Trophoblast cell (in vitro differentiated cells and primary cell): ENCODE measurements at regions not wholly inside any gene's neighbourhood (a gene's known extent, or its start where the extent isn't known, plus 50 kb on each side); places are given as distances from the start of the nearest gene placed in this dataset.

Source experiments
- DNase-seq, 2 donors: peaks; one replicate each; pipeline ENCODE4 v3.0.0-alpha.2; 2016
- H2AFZ ChIP-seq: 2 replicates; pipeline ENCODE4 v1.6.1; 2013; ENCODE audit warnings: low read length, moderate library complexity, mild to moderate bottlenecking; ENCODE audit not compliant: insufficient read depth, poor library complexity
- H2AK5ac ChIP-seq: 2 replicates; pipeline ENCODE4 v1.6.1; 2013; ENCODE audit warnings: mild to moderate bottlenecking, low read length
- H2BK120ac ChIP-seq: 2 replicates; pipeline ENCODE4 v1.6.1; 2013; ENCODE audit warnings: low read length, mild to moderate bottlenecking, moderate library complexity; ENCODE audit not compliant: insufficient read depth, poor library complexity
- H2BK12ac ChIP-seq: 2 replicates; pipeline ENCODE4 v1.6.1; 2013; ENCODE audit warnings: mild to moderate bottlenecking, low read length, moderate library complexity
- H2BK5ac ChIP-seq: 2 replicates; pipeline ENCODE4 v1.6.1; 2013; ENCODE audit warnings: low read length, low read depth, moderate library complexity, mild to moderate bottlenecking; ENCODE audit not compliant: poor library complexity
- H3K14ac ChIP-seq: 2 replicates; pipeline ENCODE4 v1.6.1; 2013; ENCODE audit warnings: mild to moderate bottlenecking, low read length
- H3K18ac ChIP-seq: 2 replicates; pipeline ENCODE4 v1.6.1; 2013; ENCODE audit warnings: mild to moderate bottlenecking, low read length
- H3K23ac ChIP-seq: 2 replicates; pipeline ENCODE4 v1.6.1; 2013; ENCODE audit warnings: low read length
- H3K27ac ChIP-seq: 2 replicates; pipeline ENCODE4 v1.5.1; 2013; ENCODE audit warnings: low read depth, mild to moderate bottlenecking, inconsistent platforms, low read length, moderate library complexity
- H3K27me3 ChIP-seq: 2 replicates; pipeline ENCODE4 v1.6.1; 2013; ENCODE audit warnings: inconsistent platforms, mild to moderate bottlenecking, low read length, moderate library complexity; ENCODE audit not compliant: insufficient read depth
- H3K36me3 ChIP-seq, 2 experiments: 1 replicate in 1 of 2; 2 replicates in 1 of 2; pipeline ENCODE4 v1.6.1; 2013; ENCODE audit warnings: low read length in 2 of 2, mild to moderate bottlenecking in 2 of 2, moderate library complexity in 1 of 2; ENCODE audit not compliant: insufficient read depth in 2 of 2, control insufficient read depth in 1 of 2
- H3K4ac ChIP-seq: 2 replicates; pipeline ENCODE4 v1.6.1; 2013; ENCODE audit warnings: low read depth, mild to moderate bottlenecking, low read length, moderate library complexity
- H3K4me1 ChIP-seq, 2 experiments: 1 replicate in 1 of 2; 2 replicates in 1 of 2; pipeline ENCODE4 v1.6.1; 2013; ENCODE audit warnings: low read length in 2 of 2, mild to moderate bottlenecking in 2 of 2, moderate library complexity in 1 of 2; ENCODE audit not compliant: insufficient read depth in 2 of 2, control insufficient read depth in 1 of 2
- H3K4me2 ChIP-seq: 2 replicates; pipeline ENCODE4 v1.6.1; 2013; ENCODE audit warnings: inconsistent platforms, mild to moderate bottlenecking, low read length, moderate library complexity
- H3K4me3 ChIP-seq: 2 replicates; pipeline ENCODE4 v1.5.1; 2013; ENCODE audit warnings: mild to moderate bottlenecking, low read depth, low read length, inconsistent platforms
- H3K79me1 ChIP-seq: one replicate; pipeline ENCODE4 v1.6.1; 2013; ENCODE audit warnings: low read length
- H3K79me2 ChIP-seq: 2 replicates; pipeline ENCODE4 v1.6.1; 2013; ENCODE audit warnings: low read length, mild to moderate bottlenecking; ENCODE audit not compliant: control insufficient read depth, insufficient read depth, poor library complexity
- H3K9ac ChIP-seq: 2 replicates; pipeline ENCODE4 v1.6.1; 2013; ENCODE audit warnings: mild to moderate bottlenecking, low read length
- H3K9me3 ChIP-seq: 2 replicates; pipeline ENCODE4 v1.6.1; 2013; ENCODE audit warnings: low read depth, mild to moderate bottlenecking, control low read depth, inconsistent platforms, low read length; ENCODE audit not compliant: insufficient read depth
- H4K12ac ChIP-seq: 2 replicates; pipeline ENCODE4 v1.6.1; 2013; ENCODE audit warnings: low read depth, mild to moderate bottlenecking, low read length, moderate library complexity
- H4K8ac ChIP-seq: 2 replicates; pipeline ENCODE4 v1.6.1; 2013; ENCODE audit warnings: low read depth, mild to moderate bottlenecking, low read length, moderate library complexity
- H4K91ac ChIP-seq: one replicate; pipeline ENCODE4 v1.6.1; 2013; ENCODE audit warnings: low read depth, mild to moderate bottlenecking, low read length, moderate library complexity
- WGBS: extraction: QIAGEN DNeasy Blood & Tissue Kit; methylation state at CpG from one replicate; pipeline ENCODE4 v1.1.7; 2013; ENCODE audit warnings: missing lambda C conversion rate; ENCODE audit not compliant: insufficient read length, insufficient coverage; ENCODE audit errors: extremely low coverage; 5-methylcytosine and 5-hydroxymethylcytosine counted together

DNA sequence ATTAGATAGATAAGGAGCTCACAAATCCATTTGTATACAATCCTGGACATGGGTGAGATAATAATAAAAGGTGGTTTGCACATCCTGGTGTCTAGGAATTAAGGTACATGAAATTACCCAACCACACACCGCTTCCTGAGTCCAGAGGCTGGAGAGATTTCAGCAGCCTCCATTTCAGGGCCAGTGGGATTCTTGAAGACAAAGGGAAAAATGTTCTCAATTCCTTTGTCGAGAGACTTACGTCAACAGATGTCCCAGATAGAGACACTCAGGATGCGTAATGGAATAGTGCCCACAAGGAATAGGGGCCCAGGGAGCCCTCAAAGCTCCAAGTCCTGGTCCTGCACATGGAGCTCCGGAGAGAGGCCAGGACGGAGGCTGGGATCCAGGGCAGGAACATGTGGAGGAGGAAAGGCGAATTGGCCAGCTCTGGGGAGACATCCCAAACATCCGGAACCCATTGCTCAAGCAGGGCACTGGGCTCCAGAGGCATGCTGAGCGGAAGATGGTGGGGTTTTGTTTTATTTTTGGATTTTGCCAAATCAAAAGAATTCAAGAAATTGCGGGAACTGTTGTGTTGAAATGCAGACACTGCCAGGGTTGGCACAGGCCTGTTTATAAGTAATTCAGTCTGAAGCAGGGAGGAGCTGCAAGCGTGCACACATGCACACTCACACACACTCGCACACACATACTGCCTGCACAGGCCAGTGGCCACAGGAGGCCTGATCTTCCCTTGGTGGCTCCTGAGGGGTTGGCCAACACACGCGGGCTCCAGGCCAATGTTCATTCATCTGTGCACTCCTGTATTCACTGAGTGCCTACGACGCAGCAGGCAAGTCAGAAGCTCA, 97.2 kb downstream of the NOG start:
- peak overlapping the region; percentile 49 for H4K91ac ChIP-seq
- H3K14ac ChIP-seq, result no peak overlapping the region
- H3K36me3 ChIP-seq, result no peaks in the 10 kb centered on the region
- no peak overlapping the region for H4K12ac ChIP-seq
- H3K79me1 ChIP-seq, result peaks cover 4% of the 10 kb centered on the region
- no peaks in the 10 kb centered on the region for H3K9me3 ChIP-seq
- H3K27me3 ChIP-seq, result no peaks in the 10 kb centered on the region
- H3K18ac ChIP-seq, result no peak overlapping the region
- WGBS, result 100% methylated on average over 1 of the region's 16 CpGs
- no peak overlapping the region for H3K27ac ChIP-seq
- H2AFZ ChIP-seq, result no peak overlapping the region
- no peak overlapping the region for H4K8ac ChIP-seq
- H2BK5ac ChIP-seq, result no peak overlapping the region
- H3K9ac ChIP-seq, result no peak overlapping the region
- H3K4me3 ChIP-seq, result no peak overlapping the region
- H3K4me1 ChIP-seq, result no peaks in the 10 kb centered on the region
- DNase-seq, result peak; percentile 83 to 95
- H3K4ac ChIP-seq, result no peak overlapping the region
- no peaks in the 10 kb centered on the region for H3K79me2 ChIP-seq
- peak overlapping the region; percentile 55 for H2BK120ac ChIP-seq
- H2AK5ac ChIP-seq, result no peak overlapping the region
- peak overlapping the region; percentile 74 for H2BK12ac ChIP-seq
- H3K4me2 ChIP-seq, result no peak overlapping the region
- no peak overlapping the region for H3K23ac ChIP-seq

DNA sequence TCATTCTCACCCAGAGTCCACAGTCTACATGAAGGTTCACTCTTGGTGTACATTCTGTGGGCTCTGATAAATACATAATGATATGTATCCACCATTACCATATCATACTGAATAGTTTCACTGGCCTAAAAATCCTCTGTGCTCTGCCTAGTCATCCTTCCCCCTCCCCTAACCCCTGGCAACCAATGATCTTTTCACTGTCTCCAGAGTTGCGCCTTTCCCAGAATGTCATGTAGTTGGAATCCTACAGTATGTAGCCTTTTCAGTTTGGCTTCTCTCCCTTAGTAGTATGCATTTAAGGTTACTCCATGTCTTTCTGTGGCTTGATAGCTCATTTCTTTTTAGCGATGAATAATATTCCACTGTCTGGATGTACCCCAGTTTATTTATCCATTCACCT, 101.3 kb downstream of the NOG start:
- H4K8ac ChIP-seq, result no peak overlapping the region
- H2BK5ac ChIP-seq, result no peak overlapping the region
- no peaks in the 10 kb centered on the region for H3K27me3 ChIP-seq
- H3K36me3 ChIP-seq, result no peaks in the 10 kb centered on the region
- H3K4ac ChIP-seq, result no peak overlapping the region
- no peak overlapping the region for H3K4me3 ChIP-seq
- DNase-seq, result peak in 1 of 2 donors; percentile 56
- no peak overlapping the region for H3K23ac ChIP-seq
- peaks cover 10 to 12% of the 10 kb centered on the region in 2 experiments for H3K4me1 ChIP-seq
- H3K9ac ChIP-seq, result no peak overlapping the region
- H3K79me2 ChIP-seq, result peaks cover 5% of the 10 kb centered on the region
- H2BK120ac ChIP-seq, result no peak overlapping the region
- H3K18ac ChIP-seq, result no peak overlapping the region
- H3K27ac ChIP-seq, result no peak overlapping the region
- no peak overlapping the region for H2BK12ac ChIP-seq
- WGBS, result no CpG with 5 or more reads among the region's 2 CpGs
- H3K9me3 ChIP-seq, result no peaks in the 10 kb centered on the region
- H4K12ac ChIP-seq, result no peak overlapping the region
- no peak overlapping the region for H3K4me2 ChIP-seq
- H2AFZ ChIP-seq, result no peak overlapping the region
- no peak overlapping the region for H2AK5ac ChIP-seq
- H3K14ac ChIP-seq, result no peak overlapping the region
- no peak overlapping the region for H4K91ac ChIP-seq
- H3K79me1 ChIP-seq, result peaks cover 23% of the 10 kb centered on the region

DNA sequence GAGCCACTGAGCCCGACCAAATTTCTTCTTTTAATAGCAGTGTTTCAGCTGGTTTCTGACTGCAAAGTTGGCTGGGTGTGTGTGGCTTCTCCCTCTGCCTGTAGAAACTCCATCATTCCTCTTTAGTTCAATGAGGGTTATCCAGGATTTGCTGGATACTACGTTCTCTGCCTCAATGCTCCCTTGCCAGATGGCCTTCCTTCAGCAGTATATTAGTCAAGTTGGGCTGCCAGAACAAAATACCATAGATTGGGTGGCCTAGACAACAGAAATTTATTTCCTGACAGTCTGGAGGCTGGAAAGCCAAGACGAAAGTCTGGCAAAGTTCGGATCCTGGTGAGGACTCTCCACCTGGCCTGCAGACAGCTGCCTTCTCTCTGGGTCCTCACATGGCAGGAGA, 103.7 kb downstream of the NOG start:
- Histone ChIP-seq H3K4me3 (no peak overlapping the region), H3K18ac (peak overlapping the region; percentile 61), H3K23ac (no peak overlapping the region), H2BK5ac (peak overlapping the region; percentile 68), H3K9me3 (no peaks in the 10 kb centered on the region), H4K91ac (peak overlapping the region; percentile 17), H3K4me1 (peaks cover 15 to 20% of the 10 kb centered on the region in 2 experiments), H3K36me3 (no peaks in the 10 kb centered on the region), H2AK5ac (peak overlapping the region; percentile 97), H2BK120ac (peak overlapping the region; percentile 71), H4K12ac (no peak overlapping the region), H3K9ac (no peak overlapping the region), H3K79me2 (peaks cover 7% of the 10 kb centered on the region), H3K79me1 (peaks cover 39% of the 10 kb centered on the region), H3K27ac (no peak overlapping the region), H2AFZ (no peak overlapping the region), H2BK12ac (peak overlapping the region; percentile 100), H4K8ac (peak overlapping the region; percentile 46), H3K27me3 (no peaks in the 10 kb centered on the region), H3K4ac (peak overlapping the region; percentile 90), H3K14ac (peak overlapping the region; percentile 79), H3K4me2 (no peak overlapping the region)
- WGBS, result no CpG with 5 or more reads among the region's 4 CpGs
- no peak for DNase-seq

DNA sequence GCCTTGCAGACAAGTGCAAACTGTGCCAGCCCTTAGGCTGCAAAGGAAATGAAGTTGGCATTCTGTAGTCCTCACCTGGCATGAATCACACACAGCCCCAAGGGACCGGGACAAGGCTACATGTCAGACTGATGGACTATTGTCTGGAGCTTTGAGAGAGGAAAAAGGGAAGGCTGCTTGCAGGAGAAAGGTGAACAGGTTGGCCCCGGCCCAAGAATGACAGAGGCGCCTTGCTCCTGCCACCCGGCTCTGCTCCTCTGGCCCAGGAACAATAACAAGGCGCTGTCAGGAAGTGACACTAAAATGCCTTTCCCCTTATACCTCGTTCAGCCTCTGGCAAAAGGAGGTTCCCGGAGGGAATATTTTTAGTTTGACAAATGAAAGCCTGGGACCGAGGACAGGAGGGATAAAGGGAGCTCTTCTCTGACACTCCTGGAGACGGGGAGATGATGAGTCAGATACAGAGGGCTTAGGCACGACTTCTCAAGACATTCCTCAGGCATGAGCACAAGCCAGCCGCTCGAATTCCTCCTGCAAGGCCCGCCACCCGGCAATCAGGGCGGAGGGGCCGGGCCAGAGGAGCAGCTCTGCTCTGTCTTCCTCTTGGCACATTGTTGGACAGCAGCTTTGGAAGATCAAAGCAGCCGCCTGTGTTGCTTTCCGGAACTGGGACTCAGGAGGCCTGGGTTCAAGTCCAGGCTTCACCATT, 105.8 kb downstream of the NOG start:
- Histone ChIP-seq H3K4ac (no peak overlapping the region), H3K27me3 (no peaks in the 10 kb centered on the region), H2BK120ac (peak overlapping the region; percentile 100), H3K9ac (no peak overlapping the region), H2BK5ac (peak overlapping the region; percentile 99), H3K79me2 (peaks cover 7% of the 10 kb centered on the region), H3K23ac (no peak overlapping the region), H3K18ac (no peak overlapping the region), H3K4me2 (peak overlapping the region; percentile 26), H2AFZ (no peak overlapping the region), H4K91ac (peak overlapping the region; percentile 99), H4K8ac (no peak overlapping the region), H3K4me3 (no peak overlapping the region), H3K27ac (peak overlapping the region; percentile 99), H3K79me1 (peaks cover 45% of the 10 kb centered on the region), H3K36me3 (no peaks in the 10 kb centered on the region), H3K14ac (no peak overlapping the region), H3K4me1 (peaks cover 15 to 20% of the 10 kb centered on the region in 2 experiments), H2BK12ac (peak overlapping the region; percentile 67), H4K12ac (no peak overlapping the region), H2AK5ac (no peak overlapping the region), H3K9me3 (no peaks in the 10 kb centered on the region)
- peak; percentile 98 to 99 for DNase-seq
- WGBS, result no CpG with 5 or more reads among the region's 18 CpGs
